ENCODE measurements at regions not wholly inside any gene's neighbourhood (a gene's known extent, or its start where the extent isn't known, plus 50 kb on each side); places are given as distances from the start of the nearest gene placed in this dataset.

DNA sequence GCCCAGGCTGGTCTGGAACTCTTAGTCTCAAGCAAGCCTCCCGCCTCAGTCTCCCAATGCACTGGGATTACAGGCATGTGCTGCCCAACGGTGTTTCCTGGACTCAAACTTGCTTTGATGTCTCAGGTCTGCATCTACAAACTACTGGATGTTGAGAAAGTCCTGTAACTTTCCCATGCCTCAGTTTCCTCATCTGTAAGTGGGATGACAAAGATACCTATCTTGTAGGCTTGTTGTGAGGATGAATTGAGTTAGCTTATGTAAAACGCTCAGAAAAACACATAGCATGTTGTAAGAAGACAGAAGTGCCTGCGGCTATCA, 63.6 kb upstream of the NUDT4 start (continued):
- TF ChIP-seq, protein P1, sequence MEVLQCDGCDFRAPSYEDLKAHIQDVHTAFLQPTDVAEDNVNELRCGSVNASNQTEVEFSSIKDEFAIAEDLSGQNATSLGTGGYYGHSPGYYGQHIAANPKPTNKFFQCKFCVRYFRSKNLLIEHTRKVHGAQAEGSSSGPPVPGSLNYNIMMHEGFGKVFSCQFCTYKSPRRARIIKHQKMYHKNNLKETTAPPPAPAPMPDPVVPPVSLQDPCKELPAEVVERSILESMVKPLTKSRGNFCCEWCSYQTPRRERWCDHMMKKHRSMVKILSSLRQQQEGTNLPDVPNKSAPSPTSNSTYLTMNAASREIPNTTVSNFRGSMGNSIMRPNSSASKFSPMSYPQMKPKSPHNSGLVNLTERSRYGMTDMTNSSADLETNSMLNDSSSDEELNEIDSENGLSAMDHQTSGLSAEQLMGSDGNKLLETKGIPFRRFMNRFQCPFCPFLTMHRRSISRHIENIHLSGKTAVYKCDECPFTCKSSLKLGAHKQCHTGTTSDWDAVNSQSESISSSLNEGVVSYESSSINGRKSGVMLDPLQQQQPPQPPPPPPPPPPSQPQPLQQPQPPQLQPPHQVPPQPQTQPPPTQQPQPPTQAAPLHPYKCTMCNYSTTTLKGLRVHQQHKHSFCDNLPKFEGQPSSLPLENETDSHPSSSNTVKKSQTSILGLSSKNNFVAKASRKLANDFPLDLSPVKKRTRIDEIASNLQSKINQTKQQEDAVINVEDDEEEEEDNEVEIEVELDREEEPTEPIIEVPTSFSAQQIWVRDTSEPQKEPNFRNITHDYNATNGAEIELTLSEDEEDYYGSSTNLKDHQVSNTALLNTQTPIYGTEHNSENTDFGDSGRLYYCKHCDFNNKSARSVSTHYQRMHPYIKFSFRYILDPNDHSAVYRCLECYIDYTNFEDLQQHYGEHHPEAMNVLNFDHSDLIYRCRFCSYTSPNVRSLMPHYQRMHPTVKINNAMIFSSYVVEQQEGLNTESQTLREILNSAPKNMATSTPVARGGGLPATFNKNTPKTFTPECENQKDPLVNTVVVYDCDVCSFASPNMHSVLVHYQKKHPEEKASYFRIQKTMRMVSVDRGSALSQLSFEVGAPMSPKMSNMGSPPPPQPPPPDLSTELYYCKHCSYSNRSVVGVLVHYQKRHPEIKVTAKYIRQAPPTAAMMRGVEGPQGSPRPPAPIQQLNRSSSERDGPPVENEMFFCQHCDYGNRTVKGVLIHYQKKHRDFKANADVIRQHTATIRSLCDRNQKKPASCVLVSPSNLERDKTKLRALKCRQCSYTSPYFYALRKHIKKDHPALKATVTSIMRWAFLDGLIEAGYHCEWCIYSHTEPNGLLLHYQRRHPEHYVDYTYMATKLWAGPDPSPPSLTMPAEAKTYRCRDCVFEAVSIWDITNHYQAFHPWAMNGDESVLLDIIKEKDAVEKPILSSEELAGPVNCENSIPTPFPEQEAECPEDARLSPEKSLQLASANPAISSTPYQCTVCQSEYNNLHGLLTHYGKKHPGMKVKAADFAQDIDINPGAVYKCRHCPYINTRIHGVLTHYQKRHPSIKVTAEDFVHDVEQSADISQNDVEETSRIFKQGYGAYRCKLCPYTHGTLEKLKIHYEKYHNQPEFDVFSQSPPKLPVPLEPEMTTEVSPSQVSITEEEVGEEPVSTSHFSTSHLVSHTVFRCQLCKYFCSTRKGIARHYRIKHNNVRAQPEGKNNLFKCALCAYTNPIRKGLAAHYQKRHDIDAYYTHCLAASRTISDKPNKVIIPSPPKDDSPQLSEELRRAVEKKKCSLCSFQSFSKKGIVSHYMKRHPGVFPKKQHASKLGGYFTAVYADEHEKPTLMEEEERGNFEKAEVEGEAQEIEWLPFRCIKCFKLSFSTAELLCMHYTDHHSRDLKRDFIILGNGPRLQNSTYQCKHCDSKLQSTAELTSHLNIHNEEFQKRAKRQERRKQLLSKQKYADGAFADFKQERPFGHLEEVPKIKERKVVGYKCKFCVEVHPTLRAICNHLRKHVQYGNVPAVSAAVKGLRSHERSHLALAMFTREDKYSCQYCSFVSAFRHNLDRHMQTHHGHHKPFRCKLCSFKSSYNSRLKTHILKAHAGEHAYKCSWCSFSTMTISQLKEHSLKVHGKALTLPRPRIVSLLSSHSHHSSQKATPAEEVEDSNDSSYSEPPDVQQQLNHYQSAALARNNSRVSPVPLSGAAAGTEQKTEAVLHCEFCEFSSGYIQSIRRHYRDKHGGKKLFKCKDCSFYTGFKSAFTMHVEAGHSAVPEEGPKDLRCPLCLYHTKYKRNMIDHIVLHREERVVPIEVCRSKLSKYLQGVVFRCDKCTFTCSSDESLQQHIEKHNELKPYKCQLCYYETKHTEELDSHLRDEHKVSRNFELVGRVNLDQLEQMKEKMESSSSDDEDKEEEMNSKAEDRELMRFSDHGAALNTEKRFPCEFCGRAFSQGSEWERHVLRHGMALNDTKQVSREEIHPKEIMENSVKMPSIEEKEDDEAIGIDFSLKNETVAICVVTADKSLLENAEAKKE (CRISPR knock-in tag; IDR thresholded peaks at IDR 0.05), result no peak
- TF ChIP-seq CREB1 (CRISPR knock-in tag; IDR thresholded peaks at IDR 0.05; ENCODE audit: low read depth) (no peak), ZNF114 (CRISPR knock-in tag; IDR thresholded peaks at IDR 0.05) (no peak), STAT1 (IDR thresholded peaks at IDR 0.05; ENCODE audit: unreplicated experiment) (no peak), POLR2AphosphoS5 (IDR thresholded peaks at IDR 0.05; ENCODE audit: low read depth) (no peak), EZH2 (IDR thresholded peaks at IDR 0.05; ENCODE audit: low read depth, unreplicated experiment) (no peak), NANOG (IDR thresholded peaks at IDR 0.05; ENCODE audit: borderline replicate concordance) (no peak)

DNA sequence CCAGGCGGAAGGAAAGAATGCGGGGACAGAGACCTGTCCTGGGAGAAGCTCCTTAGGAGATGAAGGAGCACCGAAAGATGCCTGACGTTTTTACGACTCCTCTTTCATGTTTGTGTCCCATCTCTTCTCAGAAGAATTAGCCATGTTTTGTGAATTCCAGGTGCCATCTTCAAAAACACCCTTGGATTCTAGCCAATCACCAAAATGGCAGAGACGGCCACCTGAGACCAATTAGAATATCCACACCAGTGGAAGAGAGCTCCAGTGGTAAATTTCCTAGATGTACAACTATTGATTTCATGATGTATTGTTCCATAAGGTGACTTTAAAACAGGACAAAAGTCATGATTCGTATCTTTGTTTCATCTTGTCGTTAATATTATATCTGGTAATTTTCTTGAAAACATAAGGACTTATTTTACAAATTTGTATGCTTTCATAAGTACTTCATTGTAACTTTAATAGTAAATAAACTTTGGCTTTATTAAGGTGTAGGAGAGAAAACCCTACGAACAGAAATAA, 62.3 kb upstream of the NUDT4 start:
- no peaks in the 10 kb centered on the region for H3K4me1 Mint-ChIP-seq
- no peaks in the 10 kb centered on the region for H3K27me3 Mint-ChIP-seq (ENCODE audit: insufficient read depth, low read depth, poor library complexity)
- H3F3A ChIP-seq (replicated peaks; ENCODE audit: low read depth), result no peaks in the 10 kb centered on the region
- H3K27ac ChIP-seq (ENCODE audit: low read depth), result no peak overlapping the region
- H3K36me3 Mint-ChIP-seq (ENCODE audit: low read depth), result no peaks in the 10 kb centered on the region
- no peak overlapping the region for H3K4me2 ChIP-seq
- ATAC-seq (no peak), DNase-seq (ENCODE audit: low spot score) (peak; percentile 27)
- no peaks in the 10 kb centered on the region for H3K36me3 ChIP-seq (ENCODE audit: insufficient read depth)
- TF ChIP-seq, protein P2, sequence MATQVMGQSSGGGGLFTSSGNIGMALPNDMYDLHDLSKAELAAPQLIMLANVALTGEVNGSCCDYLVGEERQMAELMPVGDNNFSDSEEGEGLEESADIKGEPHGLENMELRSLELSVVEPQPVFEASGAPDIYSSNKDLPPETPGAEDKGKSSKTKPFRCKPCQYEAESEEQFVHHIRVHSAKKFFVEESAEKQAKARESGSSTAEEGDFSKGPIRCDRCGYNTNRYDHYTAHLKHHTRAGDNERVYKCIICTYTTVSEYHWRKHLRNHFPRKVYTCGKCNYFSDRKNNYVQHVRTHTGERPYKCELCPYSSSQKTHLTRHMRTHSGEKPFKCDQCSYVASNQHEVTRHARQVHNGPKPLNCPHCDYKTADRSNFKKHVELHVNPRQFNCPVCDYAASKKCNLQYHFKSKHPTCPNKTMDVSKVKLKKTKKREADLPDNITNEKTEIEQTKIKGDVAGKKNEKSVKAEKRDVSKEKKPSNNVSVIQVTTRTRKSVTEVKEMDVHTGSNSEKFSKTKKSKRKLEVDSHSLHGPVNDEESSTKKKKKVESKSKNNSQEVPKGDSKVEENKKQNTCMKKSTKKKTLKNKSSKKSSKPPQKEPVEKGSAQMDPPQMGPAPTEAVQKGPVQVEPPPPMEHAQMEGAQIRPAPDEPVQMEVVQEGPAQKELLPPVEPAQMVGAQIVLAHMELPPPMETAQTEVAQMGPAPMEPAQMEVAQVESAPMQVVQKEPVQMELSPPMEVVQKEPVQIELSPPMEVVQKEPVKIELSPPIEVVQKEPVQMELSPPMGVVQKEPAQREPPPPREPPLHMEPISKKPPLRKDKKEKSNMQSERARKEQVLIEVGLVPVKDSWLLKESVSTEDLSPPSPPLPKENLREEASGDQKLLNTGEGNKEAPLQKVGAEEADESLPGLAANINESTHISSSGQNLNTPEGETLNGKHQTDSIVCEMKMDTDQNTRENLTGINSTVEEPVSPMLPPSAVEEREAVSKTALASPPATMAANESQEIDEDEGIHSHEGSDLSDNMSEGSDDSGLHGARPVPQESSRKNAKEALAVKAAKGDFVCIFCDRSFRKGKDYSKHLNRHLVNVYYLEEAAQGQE (IDR thresholded peaks at IDR 0.05; ENCODE audit: unreplicated experiment), result no peak
- TF ChIP-seq, protein P3, sequence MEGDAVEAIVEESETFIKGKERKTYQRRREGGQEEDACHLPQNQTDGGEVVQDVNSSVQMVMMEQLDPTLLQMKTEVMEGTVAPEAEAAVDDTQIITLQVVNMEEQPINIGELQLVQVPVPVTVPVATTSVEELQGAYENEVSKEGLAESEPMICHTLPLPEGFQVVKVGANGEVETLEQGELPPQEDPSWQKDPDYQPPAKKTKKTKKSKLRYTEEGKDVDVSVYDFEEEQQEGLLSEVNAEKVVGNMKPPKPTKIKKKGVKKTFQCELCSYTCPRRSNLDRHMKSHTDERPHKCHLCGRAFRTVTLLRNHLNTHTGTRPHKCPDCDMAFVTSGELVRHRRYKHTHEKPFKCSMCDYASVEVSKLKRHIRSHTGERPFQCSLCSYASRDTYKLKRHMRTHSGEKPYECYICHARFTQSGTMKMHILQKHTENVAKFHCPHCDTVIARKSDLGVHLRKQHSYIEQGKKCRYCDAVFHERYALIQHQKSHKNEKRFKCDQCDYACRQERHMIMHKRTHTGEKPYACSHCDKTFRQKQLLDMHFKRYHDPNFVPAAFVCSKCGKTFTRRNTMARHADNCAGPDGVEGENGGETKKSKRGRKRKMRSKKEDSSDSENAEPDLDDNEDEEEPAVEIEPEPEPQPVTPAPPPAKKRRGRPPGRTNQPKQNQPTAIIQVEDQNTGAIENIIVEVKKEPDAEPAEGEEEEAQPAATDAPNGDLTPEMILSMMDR (conservative IDR thresholded peaks at IDR 0.05; ENCODE audit: low read depth in 2 of 2), result no peak
- no peak for TF ChIP-seq EZH2 (IDR thresholded peaks at IDR 0.05; ENCODE audit: low read depth, unreplicated experiment)
- TF ChIP-seq, protein P4, sequence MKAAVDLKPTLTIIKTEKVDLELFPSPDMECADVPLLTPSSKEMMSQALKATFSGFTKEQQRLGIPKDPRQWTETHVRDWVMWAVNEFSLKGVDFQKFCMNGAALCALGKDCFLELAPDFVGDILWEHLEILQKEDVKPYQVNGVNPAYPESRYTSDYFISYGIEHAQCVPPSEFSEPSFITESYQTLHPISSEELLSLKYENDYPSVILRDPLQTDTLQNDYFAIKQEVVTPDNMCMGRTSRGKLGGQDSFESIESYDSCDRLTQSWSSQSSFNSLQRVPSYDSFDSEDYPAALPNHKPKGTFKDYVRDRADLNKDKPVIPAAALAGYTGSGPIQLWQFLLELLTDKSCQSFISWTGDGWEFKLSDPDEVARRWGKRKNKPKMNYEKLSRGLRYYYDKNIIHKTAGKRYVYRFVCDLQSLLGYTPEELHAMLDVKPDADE (IDR thresholded peaks at IDR 0.05), result no peak
- H3K4me3 Mint-ChIP-seq, result no peak overlapping the region
- no peak overlapping the region for H3K27ac Mint-ChIP-seq
- H2AFZ ChIP-seq, result 0 out of 2 replicates have a peak overlapping the region, but pooled peaks have one; percentile 3
- no peaks in the 10 kb centered on the region for H4K20me1 ChIP-seq (replicated peaks; ENCODE audit: insufficient read depth)
- H3K4me1 ChIP-seq (ENCODE audit: insufficient read depth), result no peaks in the 10 kb centered on the region
- H3K9me2 ChIP-seq (ENCODE audit: insufficient read depth), result peaks cover 5% of the 10 kb centered on the region; the same call in 1 of the 2 replicates
- no peak overlapping the region for H3K4me3 ChIP-seq
- H3K27me3 ChIP-seq (ENCODE audit: insufficient read depth), result no peaks in the 10 kb centered on the region
- no peaks in the 10 kb centered on the region for H3K9me3 Mint-ChIP-seq
- no peaks in the 10 kb centered on the region for H3K79me2 ChIP-seq (replicated peaks; ENCODE audit: insufficient read depth)
